Ovary (tissue), 7 donors: ENCODE measurements at regions not wholly inside any gene's neighbourhood (a gene's known extent, or its start where the extent isn't known, plus 50 kb on each side); places are given as distances from the start of the nearest gene placed in this dataset.

Source experiments
- DNase-seq, 5 donors: peaks; one replicate each; pipeline ENCODE4 v3.0.0-alpha.2; 2019 to 2020
- H3K27ac ChIP-seq, 2 donors: fragments of 200-600 bp; one replicate each; pipeline versions ENCODE4 v1.5.1 to v1.8.0; 2019 to 2022
- H3K27me3 ChIP-seq: fragments of 200-600 bp; one replicate; pipeline ENCODE4 v1.8.0; 2022
- H3K36me3 ChIP-seq: fragments of 200-600 bp; sonication (generic); one replicate; pipeline ENCODE4 v1.5.1; 2019
- H3K4me1 ChIP-seq: one replicate; pipeline ENCODE4 v1.8.1; 2013; ENCODE audit warnings: mild to moderate bottlenecking, moderate library complexity; ENCODE audit not compliant: insufficient read depth
- H3K4me3 ChIP-seq: fragments of 200-600 bp; sonication (generic); one replicate; pipeline ENCODE4 v1.5.1; 2017
- H3K9me3 ChIP-seq, 2 donors: fragments of 200-600 bp in 1 of 2; sonication (generic) in 1 of 2; one replicate each; pipeline versions ENCODE4 v1.5.1 to v1.8.1; 2013 to 2019; ENCODE audit warnings: mild to moderate bottlenecking in 1 of 2, moderate library complexity in 1 of 2
- CTCF ChIP-seq, 3 donors: fragments of 450-650 bp in 2 of 3; fragments of 200-600 bp in 1 of 3; IDR thresholded peaks; one replicate each; pipeline versions ENCODE4 v1.5.1 to v1.8.0; 2016 to 2022; ENCODE audit warnings: antibody characterized with exemption in 3 of 3, mild to moderate bottlenecking in 1 of 3
- EP300 ChIP-seq: sonication (generic); formaldehyde crosslinking; IDR thresholded peaks from one replicate; pipeline ENCODE4 v1.6.1; 2017; ENCODE audit warnings: antibody characterized with exemption
- POLR2A ChIP-seq: fragments of 450-650 bp; IDR thresholded peaks from one replicate; pipeline ENCODE4 v1.6.1; 2017; ENCODE audit warnings: antibody characterized with exemption, mild to moderate bottlenecking, moderate library complexity
- WGBS, 3 donors: extraction: QIAGEN DNeasy Blood & Tissue Kit in 1 of 3; methylation state at CpG; one replicate each; pipeline versions ENCODE4 v1.1.5 to v1.1.7; 2013 to 2017; 5-methylcytosine and 5-hydroxymethylcytosine counted together
- intact Hi-C, 4 donors: fragments of 100-400 bp; cut with DNase I; formaldehyde crosslinking; loops; one replicate each; pipeline versions ENCODE4 v1.11.0 to v1.15.1; 2022 to 2023
- donor health status: DM: no; HTN: no; CAD: no; lungs with moderate emphysema.
- donor health status: DM: no; HTN: no; CAD: no.
- donor health status: Bipolar disorder and iron deficiency.
- donor health status: DM: no; HTN: no; CAD: no.
- donor health status: DM: yes; HTN: yes; CAD: no.

GRCh38 chr13:103795892-103796478 is 729.8 kb upstream of the SLC10A2 start:
- TF ChIP-seq EP300 (no peak), CTCF (IDR thresholded peaks at IDR 0.05) (no peak), POLR2A (no peak)
- Histone ChIP-seq H3K9me3 (no peaks in the 10 kb centered on the region), H3K4me3 (no peak overlapping the region), H3K27ac (no peak overlapping the region), H3K36me3 (no peaks in the 10 kb centered on the region), H3K4me1 (no peaks in the 10 kb centered on the region), H3K27me3 (no peaks in the 10 kb centered on the region)
- 65 to 73% (median 70%) methylated on average over 3 of the region's 3 CpGs for WGBS, 3 donors
- intact Hi-C loops, result no loop called here
- no peak for DNase-seq

DNA sequence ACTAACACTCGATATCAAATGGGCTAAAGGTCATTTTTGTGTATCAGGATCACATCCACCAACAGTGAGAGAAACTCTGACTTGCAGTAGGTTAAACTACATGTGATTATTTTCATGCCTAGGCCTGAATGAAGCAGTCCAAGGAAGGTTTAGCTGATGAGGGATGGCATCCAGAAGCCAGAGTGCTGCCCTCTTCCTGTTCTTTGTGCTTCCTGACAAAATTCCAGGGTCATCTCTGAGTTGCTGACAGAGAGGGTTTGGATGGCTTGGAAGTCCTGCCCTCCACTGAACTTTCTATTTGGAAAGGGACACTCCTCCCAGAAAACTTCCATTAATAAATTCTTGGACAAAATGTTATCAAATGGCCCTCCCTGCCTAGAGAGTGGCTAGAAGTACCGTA is 728.3 kb upstream of the SLC10A2 start:
- Histone ChIP-seq H3K27ac (no peak overlapping the region), H3K27me3 (no peaks in the 10 kb centered on the region), H3K4me1 (no peaks in the 10 kb centered on the region), H3K4me3 (no peak overlapping the region), H3K36me3 (no peaks in the 10 kb centered on the region), H3K9me3 (no peaks in the 10 kb centered on the region)
- no peak for DNase-seq
- intact Hi-C loops, result no loop called here
- WGBS, 3 donors, result 50 to 69% (median 52%) methylated on average over 2 of the region's 2 CpGs
- TF ChIP-seq POLR2A (no peak), CTCF (IDR thresholded peaks at IDR 0.05) (no peak), EP300 (no peak)

- no peak for DNase-seq
- Histone ChIP-seq H3K27me3 (no peaks in the 10 kb centered on the region), H3K4me1 (no peaks in the 10 kb centered on the region), H3K4me3 (no peak overlapping the region), H3K9me3 (no peaks in the 10 kb centered on the region), H3K36me3 (no peaks in the 10 kb centered on the region), H3K27ac (no peak overlapping the region)
- WGBS, 3 donors, result 8 to 42% (median 18%) methylated on average over 2 of the region's 2 CpGs
- TF ChIP-seq CTCF (IDR thresholded peaks at IDR 0.05) (no peak), EP300 (no peak)
- intact Hi-C loops, result no loop called here
These were observed 721.9 kb upstream of the SLC10A2 start for GRCh38 chr13:103788061-103788652.

GRCh38 chr13:103772576-103772975 is 706.4 kb upstream of the SLC10A2 start:
- TF ChIP-seq CTCF (IDR thresholded peaks at IDR 0.05), result no peak
- TF ChIP-seq EP300, result no peak
- no peak for TF ChIP-seq POLR2A
- Histone ChIP-seq H3K4me1 (no peaks in the 10 kb centered on the region), H3K9me3 (no peaks in the 10 kb centered on the region), H3K27me3 (no peaks in the 10 kb centered on the region), H3K4me3 (no peak overlapping the region), H3K36me3 (no peaks in the 10 kb centered on the region), H3K27ac (no peak overlapping the region)
- intact Hi-C loops, result no loop called here
- WGBS, 3 donors, result 77 to 83% (median 78%) methylated on average over 8 of the region's 8 CpGs
- DNase-seq, result no peak
